Dendritic cell treated with granulocyte-macrophage colony-stimulating factor and Interleukin-4, amounts not matched to agents 40 ng/mL and 50 ng/mL, for 4 days (primary cell): ENCODE measurements at regions not wholly inside any gene's neighbourhood (a gene's known extent, or its start where the extent isn't known, plus 50 kb on each side); places are given as distances from the start of the nearest gene placed in this dataset.

Experiments used
- H3K27ac Mint-ChIP-seq: one replicate; pipeline ENCODE4 v1.8.0; 2022; ENCODE audit warnings: mild to moderate bottlenecking, mixed read lengths
- H3K27me3 Mint-ChIP-seq: one replicate; pipeline ENCODE4 v1.8.0; 2022; ENCODE audit warnings: mild to moderate bottlenecking, mixed read lengths
- H3K36me3 Mint-ChIP-seq: one replicate; pipeline ENCODE4 v1.8.0; 2022; ENCODE audit warnings: low read depth, mixed read lengths
- H3K4me1 Mint-ChIP-seq: one replicate; pipeline ENCODE4 v1.8.0; 2022; ENCODE audit warnings: low read depth, mixed read lengths
- H3K4me3 Mint-ChIP-seq: one replicate; pipeline ENCODE4 v1.8.0; 2022; ENCODE audit warnings: mild to moderate bottlenecking, moderate library complexity, mixed read lengths
- H3K9me3 Mint-ChIP-seq: one replicate; pipeline ENCODE4 v1.8.0; 2022; ENCODE audit warnings: mixed read lengths
- intact Hi-C: fragments of 100-400 bp; cut with micrococcal nuclease; formaldehyde crosslinking; loops from one replicate; pipeline ENCODE4 v1.15.0; 2022

DNA sequence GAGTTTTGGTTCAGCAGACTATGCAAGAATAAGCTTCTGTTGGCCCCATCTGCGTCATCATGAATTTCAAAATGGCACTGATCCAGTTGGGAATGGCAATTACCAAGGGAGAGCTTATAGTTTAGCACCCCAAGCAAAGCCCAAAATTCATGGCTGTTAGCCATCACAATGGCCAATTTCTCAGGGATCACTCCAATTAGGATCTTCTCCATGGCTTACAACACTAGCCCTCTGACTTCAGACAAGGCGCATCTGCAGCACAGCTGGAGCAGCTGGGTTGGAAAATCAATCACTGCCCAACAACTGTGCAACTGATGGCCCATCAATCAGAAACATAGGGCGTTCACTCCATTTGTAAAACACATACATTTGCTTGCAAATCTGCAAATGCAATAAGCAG lies 273.6 kb downstream of the SRBD1 start:
- H3K27ac Mint-ChIP-seq = no peak overlapping the region
- H3K36me3 Mint-ChIP-seq = no peaks in the 10 kb centered on the region
- no peaks in the 10 kb centered on the region for H3K4me1 Mint-ChIP-seq
- no peaks in the 10 kb centered on the region for H3K9me3 Mint-ChIP-seq
- intact Hi-C loops = no loop called here
- H3K27me3 Mint-ChIP-seq = peaks cover 10% of the 10 kb centered on the region
- H3K4me3 Mint-ChIP-seq = no peak overlapping the region

- Mint-ChIP-seq H3K4me1 (peaks cover 4% of the 10 kb centered on the region), H3K36me3 (no peaks in the 10 kb centered on the region)
Measured at GRCh38 chr2:45334205-45334604, 276.9 kb downstream of the SRBD1 start.

GRCh38 chr2:45332567-45332966 lies 278.5 kb downstream of the SRBD1 start:
- Mint-ChIP-seq H3K4me3 (no peak overlapping the region), H3K27ac (no peak overlapping the region), H3K36me3 (no peaks in the 10 kb centered on the region), H3K27me3 (peaks cover 5% of the 10 kb centered on the region), H3K4me1 (peaks cover 4% of the 10 kb centered on the region), H3K9me3 (no peaks in the 10 kb centered on the region)
- intact Hi-C loops = no loop called here

More at GRCh38 chr2:45334205-45334604, 276.9 kb downstream of the SRBD1 start:
- Mint-ChIP-seq H3K27ac (no peak overlapping the region), H3K4me3 (no peak overlapping the region), H3K9me3 (no peaks in the 10 kb centered on the region), H3K27me3 (peaks cover 7% of the 10 kb centered on the region)
- intact Hi-C loops = no loop called here

- Mint-ChIP-seq H3K9me3 (no peaks in the 10 kb centered on the region), H3K27ac (no peak overlapping the region), H3K27me3 (peaks cover 5% of the 10 kb centered on the region), H3K4me3 (no peak overlapping the region), H3K4me1 (peaks cover 4% of the 10 kb centered on the region), H3K36me3 (no peaks in the 10 kb centered on the region)
- intact Hi-C loops = no loop called here
Measured at GRCh38 chr2:45332094-45332493, 279.0 kb downstream of the SRBD1 start.

DNA sequence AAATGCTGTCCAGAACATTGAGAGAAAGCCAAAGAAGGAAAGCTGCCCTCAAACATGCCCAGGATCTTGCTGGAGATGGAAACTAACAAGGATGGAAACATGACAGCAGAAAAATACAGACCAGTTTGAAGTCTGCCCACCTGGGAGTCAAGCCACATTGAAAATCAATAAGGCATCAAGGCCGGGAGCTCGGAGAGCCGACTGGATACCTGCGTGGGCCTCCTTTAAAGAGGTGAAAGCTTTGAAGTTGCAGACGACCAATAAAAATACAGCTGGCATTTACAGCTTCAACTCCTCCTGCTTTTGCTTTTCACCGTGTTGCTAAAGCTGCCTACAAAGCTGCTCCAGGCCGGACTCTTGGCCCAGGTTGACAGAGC lies 279.7 kb downstream of the SRBD1 start:
- H3K4me3 Mint-ChIP-seq = no peak overlapping the region
- H3K9me3 Mint-ChIP-seq = no peaks in the 10 kb centered on the region
- H3K4me1 Mint-ChIP-seq = peaks cover 4% of the 10 kb centered on the region
- no peaks in the 10 kb centered on the region for H3K36me3 Mint-ChIP-seq
- no peak overlapping the region for H3K27ac Mint-ChIP-seq
- H3K27me3 Mint-ChIP-seq = peaks cover 5% of the 10 kb centered on the region
- intact Hi-C loops = no loop called here

- H3K4me1 Mint-ChIP-seq = peaks cover 4% of the 10 kb centered on the region
- peaks cover 5% of the 10 kb centered on the region for H3K27me3 Mint-ChIP-seq
- no peak overlapping the region for H3K27ac Mint-ChIP-seq
- intact Hi-C loops = no loop called here
- H3K9me3 Mint-ChIP-seq = no peaks in the 10 kb centered on the region
- no peak overlapping the region for H3K4me3 Mint-ChIP-seq
- no peaks in the 10 kb centered on the region for H3K36me3 Mint-ChIP-seq
Measured at GRCh38 chr2:45330637-45331409, 280.2 kb downstream of the SRBD1 start.

DNA sequence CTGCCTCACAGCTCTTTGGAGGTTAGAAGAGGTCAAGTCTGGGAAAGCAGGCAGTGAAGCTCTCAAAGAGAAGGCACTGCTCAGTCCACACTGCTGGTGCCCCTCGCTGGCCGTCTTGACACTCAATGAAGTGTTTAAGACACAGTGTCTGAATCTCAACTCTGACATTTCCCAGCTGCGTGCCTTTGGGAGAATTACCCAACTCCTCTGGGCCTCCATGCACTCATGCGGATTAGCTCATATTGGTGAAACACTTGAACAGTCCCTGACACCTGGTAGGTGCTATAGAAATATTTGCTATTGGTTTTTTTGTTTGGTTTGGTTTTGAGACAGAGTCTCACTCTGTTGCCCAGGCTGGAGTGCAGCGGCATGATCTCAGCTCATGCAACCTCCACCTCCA lies 281.0 kb downstream of the SRBD1 start:
- H3K27me3 Mint-ChIP-seq = peaks cover 5% of the 10 kb centered on the region
- no peak overlapping the region for H3K27ac Mint-ChIP-seq
- H3K36me3 Mint-ChIP-seq = no peaks in the 10 kb centered on the region
- intact Hi-C loops = no loop called here
- no peak overlapping the region for H3K4me3 Mint-ChIP-seq
- peaks cover 4% of the 10 kb centered on the region for H3K4me1 Mint-ChIP-seq
- H3K9me3 Mint-ChIP-seq = no peaks in the 10 kb centered on the region

- Mint-ChIP-seq H3K4me1 (peaks cover 4% of the 10 kb centered on the region), H3K27me3 (peaks cover 5% of the 10 kb centered on the region), H3K4me3 (no peak overlapping the region), H3K9me3 (peaks cover 2% of the 10 kb centered on the region), H3K36me3 (no peaks in the 10 kb centered on the region), H3K27ac (no peak overlapping the region)
- intact Hi-C loops = no loop called here
Measured at GRCh38 chr2:45329045-45329677, 281.9 kb downstream of the SRBD1 start.

GRCh38 chr2:45328264-45328870 lies 282.7 kb downstream of the SRBD1 start:
- Mint-ChIP-seq H3K4me3 (no peak overlapping the region), H3K27ac (no peak overlapping the region), H3K27me3 (peaks cover 7% of the 10 kb centered on the region), H3K4me1 (peaks cover 4% of the 10 kb centered on the region), H3K9me3 (peaks cover 9% of the 10 kb centered on the region), H3K36me3 (no peaks in the 10 kb centered on the region)
- intact Hi-C loops = no loop called here

DNA sequence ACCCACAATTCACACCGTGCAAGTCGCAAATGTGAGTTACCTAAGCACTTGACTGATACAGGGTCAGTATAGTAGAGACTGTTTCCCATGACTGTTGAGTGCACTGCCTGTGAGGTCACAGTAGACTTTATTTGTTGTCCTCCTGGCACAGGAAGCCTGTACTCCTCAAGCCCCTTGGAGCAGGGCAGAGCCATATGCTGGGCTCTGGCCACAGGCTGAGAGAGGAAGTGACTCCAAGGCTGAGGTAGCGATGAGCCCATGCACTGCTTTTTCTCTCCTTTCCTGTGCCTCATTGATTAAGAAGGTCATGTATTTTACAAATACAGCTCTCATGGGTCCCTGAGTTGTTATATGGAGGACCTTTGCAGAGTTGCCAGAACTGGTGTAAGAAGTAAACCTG lies 287.7 kb downstream of the SRBD1 start:
- H3K27me3 Mint-ChIP-seq = peaks cover 4% of the 10 kb centered on the region
- intact Hi-C loops = no loop called here

DNA sequence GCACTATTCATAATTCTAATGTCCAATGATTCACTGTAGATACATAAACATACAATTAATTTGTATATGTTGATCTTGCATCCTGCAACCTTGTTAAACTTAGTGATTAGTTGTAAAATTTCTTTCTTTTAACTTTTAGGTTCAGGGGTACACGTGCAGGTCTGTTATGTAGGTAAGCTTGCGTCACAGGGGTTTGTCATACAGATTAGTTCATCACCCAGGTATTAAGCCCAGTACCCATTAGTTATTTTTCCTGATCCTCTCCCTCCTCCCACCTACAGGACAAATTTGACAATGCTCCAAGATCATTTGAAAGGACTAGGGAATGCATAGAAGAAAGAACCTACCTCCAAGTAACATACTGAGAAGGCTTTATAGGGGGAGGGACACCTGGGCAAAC lies 290.1 kb downstream of the SRBD1 start:
- H3K36me3 Mint-ChIP-seq = no peaks in the 10 kb centered on the region
- H3K4me1 Mint-ChIP-seq = no peaks in the 10 kb centered on the region
- H3K27ac Mint-ChIP-seq = no peak overlapping the region
- intact Hi-C loops = no loop called here
- H3K9me3 Mint-ChIP-seq = peaks cover 9% of the 10 kb centered on the region
- H3K4me3 Mint-ChIP-seq = no peak overlapping the region
- peaks cover 4% of the 10 kb centered on the region for H3K27me3 Mint-ChIP-seq

More for the DNA sequence above, 287.7 kb downstream of the SRBD1 start:
- no peaks in the 10 kb centered on the region for H3K4me1 Mint-ChIP-seq
- no peak overlapping the region for H3K4me3 Mint-ChIP-seq
- peaks cover 9% of the 10 kb centered on the region for H3K9me3 Mint-ChIP-seq
- H3K27ac Mint-ChIP-seq = no peak overlapping the region
- no peaks in the 10 kb centered on the region for H3K36me3 Mint-ChIP-seq

DNA sequence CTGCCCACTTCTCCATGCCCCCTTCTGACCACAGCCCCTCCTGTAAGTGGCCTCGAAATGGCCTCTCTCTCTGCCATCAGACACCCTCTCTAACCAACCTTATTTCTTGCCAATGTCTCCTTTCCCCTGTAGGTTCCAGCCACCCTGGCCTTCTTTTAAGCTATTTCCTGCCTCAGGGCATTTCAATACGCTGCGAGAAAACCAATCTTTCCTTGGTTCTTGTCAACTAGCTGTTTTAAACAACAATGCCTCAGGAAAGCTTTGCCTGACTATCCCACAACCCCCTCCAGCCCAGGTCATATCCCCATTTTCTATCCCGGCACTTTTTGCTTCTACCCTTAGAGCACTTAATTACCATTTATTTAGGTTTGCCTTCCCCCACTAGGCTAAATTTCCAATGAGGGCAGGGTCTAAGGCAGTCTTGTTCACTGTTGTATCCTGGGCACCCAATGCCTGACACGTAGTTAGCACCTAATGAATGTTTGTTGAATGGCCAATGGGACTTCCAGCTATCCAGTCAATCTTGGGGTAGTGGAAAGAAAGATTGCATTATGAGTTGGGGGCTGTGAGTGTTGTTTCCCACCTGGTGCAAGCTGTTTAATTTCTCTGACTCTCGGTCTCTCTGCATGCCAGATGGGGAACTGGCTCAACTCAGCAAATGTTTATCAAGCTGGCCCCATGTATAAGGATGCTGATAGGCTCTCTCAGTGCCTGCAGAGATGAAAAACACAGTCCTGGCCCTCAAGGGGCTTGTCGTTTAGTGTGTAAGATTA lies 291.2 kb downstream of the SRBD1 start:
- no peak overlapping the region for H3K4me3 Mint-ChIP-seq
- no peak overlapping the region for H3K27ac Mint-ChIP-seq
- no peaks in the 10 kb centered on the region for H3K4me1 Mint-ChIP-seq
- H3K9me3 Mint-ChIP-seq = peaks cover 9% of the 10 kb centered on the region
- intact Hi-C loops = no loop called here
- H3K36me3 Mint-ChIP-seq = no peaks in the 10 kb centered on the region
- peaks cover 4% of the 10 kb centered on the region for H3K27me3 Mint-ChIP-seq

GRCh38 chr2:45318686-45319085 lies 292.4 kb downstream of the SRBD1 start:
- peaks cover 2% of the 10 kb centered on the region for H3K9me3 Mint-ChIP-seq
- no peak overlapping the region for H3K4me3 Mint-ChIP-seq
- intact Hi-C loops = no loop called here
- no peaks in the 10 kb centered on the region for H3K36me3 Mint-ChIP-seq
- peaks cover 2% of the 10 kb centered on the region for H3K27me3 Mint-ChIP-seq
- H3K4me1 Mint-ChIP-seq = no peaks in the 10 kb centered on the region
- H3K27ac Mint-ChIP-seq = no peak overlapping the region
